ENCODE measurements at regions not wholly inside any gene's neighbourhood (a gene's known extent, or its start where the extent isn't known, plus 50 kb on each side); places are given as distances from the start of the nearest gene placed in this dataset.
"Not testable (repeated sequence)": the region's sequence is repeated elsewhere in the genome, so short reads cannot be mapped to it uniquely, and the experiment has no call there.

GRCh38 chr16:17984810-17985209 is 351.7 kb downstream of the NPIPA8 start:
- no peak overlapping the region for H3K27ac Mint-ChIP-seq
- no peak for DNase-seq (ENCODE audit: low spot score)
- H3K4me3 Mint-ChIP-seq: no peak overlapping the region
- H3K4me1 Mint-ChIP-seq (ENCODE audit: low read depth): no peaks in the 10 kb centered on the region
- H3K27me3 Mint-ChIP-seq (ENCODE audit: insufficient read depth): no peaks in the 10 kb centered on the region
- H3K9me3 Mint-ChIP-seq: no peaks in the 10 kb centered on the region
- intact Hi-C loops (cut with micrococcal nuclease): no loop called here
- no peaks in the 10 kb centered on the region for H3K36me3 Mint-ChIP-seq (ENCODE audit: low read depth)

- intact Hi-C loops (cut with micrococcal nuclease): no loop called here
- Mint-ChIP-seq H3K4me3 (no peak overlapping the region), H3K27me3 (ENCODE audit: insufficient read depth) (no peaks in the 10 kb centered on the region), H3K4me1 (ENCODE audit: low read depth) (no peaks in the 10 kb centered on the region), H3K27ac (no peak overlapping the region), H3K36me3 (ENCODE audit: low read depth) (no peaks in the 10 kb centered on the region), H3K9me3 (no peaks in the 10 kb centered on the region)
- no peak for DNase-seq (ENCODE audit: low spot score)
These were observed 352.5 kb downstream of the NPIPA8 start for GRCh38 chr16:17983847-17984639.

GRCh38 chr16:17983114-17983513 is 353.4 kb downstream of the NPIPA8 start:
- no peak for DNase-seq (ENCODE audit: low spot score)
- H3K36me3 Mint-ChIP-seq (ENCODE audit: low read depth): no peaks in the 10 kb centered on the region
- intact Hi-C loops (cut with micrococcal nuclease): no loop called here
- no peaks in the 10 kb centered on the region for H3K4me1 Mint-ChIP-seq (ENCODE audit: low read depth)
- no peaks in the 10 kb centered on the region for H3K27me3 Mint-ChIP-seq (ENCODE audit: insufficient read depth)
- H3K9me3 Mint-ChIP-seq: no peaks in the 10 kb centered on the region
- H3K27ac Mint-ChIP-seq: no peak overlapping the region
- no peak overlapping the region for H3K4me3 Mint-ChIP-seq

- DNase-seq (ENCODE audit: low spot score): no peak
- intact Hi-C loops (cut with micrococcal nuclease): no loop called here
- H3K27ac Mint-ChIP-seq: no peak overlapping the region
- no peaks in the 10 kb centered on the region for H3K9me3 Mint-ChIP-seq
- no peaks in the 10 kb centered on the region for H3K36me3 Mint-ChIP-seq (ENCODE audit: low read depth)
- H3K27me3 Mint-ChIP-seq (ENCODE audit: insufficient read depth): no peaks in the 10 kb centered on the region
- H3K4me3 Mint-ChIP-seq: no peak overlapping the region
- H3K4me1 Mint-ChIP-seq (ENCODE audit: low read depth): no peaks in the 10 kb centered on the region
These were observed 359.3 kb downstream of the NPIPA8 start for GRCh38 chr16:17977260-17977659.

- H3K27ac Mint-ChIP-seq: no peak overlapping the region
- H3K9me3 Mint-ChIP-seq: no peaks in the 10 kb centered on the region
- intact Hi-C loops (cut with micrococcal nuclease): no loop called here
- no peak overlapping the region for H3K4me3 Mint-ChIP-seq
- H3K4me1 Mint-ChIP-seq (ENCODE audit: low read depth): no peaks in the 10 kb centered on the region
- no peaks in the 10 kb centered on the region for H3K36me3 Mint-ChIP-seq (ENCODE audit: low read depth)
- peaks cover 5% of the 10 kb centered on the region for H3K27me3 Mint-ChIP-seq (ENCODE audit: insufficient read depth)
- no peak for DNase-seq (ENCODE audit: low spot score)
These were observed 364.0 kb downstream of the NPIPA8 start for GRCh38 chr16:17972460-17972943.

- Mint-ChIP-seq H3K27me3 (ENCODE audit: insufficient read depth) (peaks cover 9% of the 10 kb centered on the region), H3K36me3 (ENCODE audit: low read depth) (no peaks in the 10 kb centered on the region), H3K4me3 (no peak overlapping the region), H3K4me1 (ENCODE audit: low read depth) (no peaks in the 10 kb centered on the region), H3K27ac (no peak overlapping the region), H3K9me3 (no peaks in the 10 kb centered on the region)
- intact Hi-C loops (cut with micrococcal nuclease): no loop called here
- DNase-seq (ENCODE audit: low spot score): no peak
These were observed 365.7 kb downstream of the NPIPA8 start for GRCh38 chr16:17970816-17971331.

GRCh38 chr16:17970157-17970765 is 366.3 kb downstream of the NPIPA8 start:
- Mint-ChIP-seq H3K27me3 (ENCODE audit: insufficient read depth) (peaks cover 9% of the 10 kb centered on the region), H3K4me3 (no peak overlapping the region), H3K9me3 (no peaks in the 10 kb centered on the region), H3K4me1 (ENCODE audit: low read depth) (no peaks in the 10 kb centered on the region), H3K36me3 (ENCODE audit: low read depth) (no peaks in the 10 kb centered on the region), H3K27ac (no peak overlapping the region)
- intact Hi-C loops (cut with micrococcal nuclease): no loop called here
- no peak for DNase-seq (ENCODE audit: low spot score)

GRCh38 chr16:17965133-17965900 is 371.2 kb downstream of the NPIPA8 start:
- Mint-ChIP-seq H3K4me3 (no peak overlapping the region), H3K36me3 (ENCODE audit: low read depth) (no peaks in the 10 kb centered on the region), H3K27me3 (ENCODE audit: insufficient read depth) (peaks cover 9% of the 10 kb centered on the region), H3K9me3 (peaks cover 3% of the 10 kb centered on the region), H3K27ac (no peak overlapping the region), H3K4me1 (ENCODE audit: low read depth) (no peaks in the 10 kb centered on the region)
- intact Hi-C loops (cut with micrococcal nuclease): no loop called here
- DNase-seq (ENCODE audit: low spot score): no peak

GRCh38 chr16:17964196-17964595 is 372.3 kb downstream of the NPIPA8 start:
- no peak for DNase-seq (ENCODE audit: low spot score)
- Mint-ChIP-seq H3K27me3 (ENCODE audit: insufficient read depth) (peaks cover 9% of the 10 kb centered on the region), H3K9me3 (peaks cover 3% of the 10 kb centered on the region), H3K27ac (no peak overlapping the region), H3K4me3 (no peak overlapping the region), H3K4me1 (ENCODE audit: low read depth) (no peaks in the 10 kb centered on the region), H3K36me3 (ENCODE audit: low read depth) (no peaks in the 10 kb centered on the region)
- intact Hi-C loops (cut with micrococcal nuclease): no loop called here

- DNase-seq (ENCODE audit: low spot score): no peak
- H3K27me3 Mint-ChIP-seq (ENCODE audit: insufficient read depth): peaks cover 8% of the 10 kb centered on the region
- H3K4me1 Mint-ChIP-seq (ENCODE audit: low read depth): no peaks in the 10 kb centered on the region
- H3K9me3 Mint-ChIP-seq: peaks cover 3% of the 10 kb centered on the region
- intact Hi-C loops (cut with micrococcal nuclease): no loop called here
- no peaks in the 10 kb centered on the region for H3K36me3 Mint-ChIP-seq (ENCODE audit: low read depth)
- no peak overlapping the region for H3K4me3 Mint-ChIP-seq
- H3K27ac Mint-ChIP-seq: no peak overlapping the region
These were observed 373.2 kb downstream of the NPIPA8 start for GRCh38 chr16:17963185-17963836.

GRCh38 chr16:17962726-17963125 is 373.8 kb downstream of the NPIPA8 start:
- H3K27me3 Mint-ChIP-seq (ENCODE audit: insufficient read depth): peaks cover 4% of the 10 kb centered on the region
- H3K36me3 Mint-ChIP-seq (ENCODE audit: low read depth): no peaks in the 10 kb centered on the region
- DNase-seq (ENCODE audit: low spot score): no peak
- no peak overlapping the region for H3K4me3 Mint-ChIP-seq
- intact Hi-C loops (cut with micrococcal nuclease): no loop called here
- no peak overlapping the region for H3K27ac Mint-ChIP-seq
- no peaks in the 10 kb centered on the region for H3K4me1 Mint-ChIP-seq (ENCODE audit: low read depth)
- H3K9me3 Mint-ChIP-seq: peaks cover 3% of the 10 kb centered on the region

- not testable (repeated sequence) for H3K27ac Mint-ChIP-seq
These were observed 374.7 kb downstream of the NPIPA8 start for GRCh38 chr16:17961822-17962221.

More at GRCh38 chr16:17961822-17962221, 374.7 kb downstream of the NPIPA8 start:
- DNase-seq (ENCODE audit: low spot score); H3K27me3 Mint-ChIP-seq (ENCODE audit: insufficient read depth); H3K4me1 Mint-ChIP-seq (ENCODE audit: low read depth); H3K4me3 Mint-ChIP-seq; H3K36me3 Mint-ChIP-seq (ENCODE audit: low read depth); H3K9me3 Mint-ChIP-seq; intact Hi-C loops (cut with micrococcal nuclease): not testable (repeated sequence)

Data from activated T-helper 1 cell treated with anti-CD3 and anti-CD28 coated beads, Interleukin-12 subunit alpha, Interleukin-12 subunit beta, Interleukin-2, Interleukin-4 antibody, amounts not matched to agents 30 ng/mL and 10 ng/mL and 1 ng/mL, durations not matched to agents 14 hours and 24 hours and 36 hours (primary cell).